Right atrium auricular region (tissue), 2 donors: ENCODE measurements at regions not wholly inside any gene's neighbourhood (a gene's known extent, or its start where the extent isn't known, plus 50 kb on each side); places are given as distances from the start of the nearest gene placed in this dataset.
"Not testable (repeated sequence)": the region's sequence is repeated elsewhere in the genome, so short reads cannot be mapped to it uniquely, and the experiment has no call there.

Experiments used
- DNase-seq: peaks from one replicate; pipeline ENCODE4 v3.0.0-alpha.2; 2019; ENCODE audit warnings: low spot score
- H3K27ac ChIP-seq, 2 donors: fragments of 200-600 bp; sonication (generic); 1 replicate in 1 of 2; 2 replicates in 1 of 2; pipeline ENCODE4 v1.5.1; 2016 to 2019
- H3K27me3 ChIP-seq, 2 donors: fragments of 200-600 bp; sonication (generic); one replicate each; pipeline versions ENCODE4 v1.5.1 to v1.6.0; 2017 to 2019
- H3K36me3 ChIP-seq: fragments of 200-600 bp; sonication (generic); one replicate; pipeline ENCODE4 v1.5.1; 2016
- H3K4me1 ChIP-seq, 2 donors: fragments of 200-600 bp; sonication (generic); one replicate each; pipeline versions ENCODE4 v1.5.1 to v1.6.0; 2017 to 2019
- H3K4me3 ChIP-seq, 2 donors: fragments of 200-600 bp; sonication (generic); 1 replicate in 1 of 2; 2 replicates in 1 of 2; pipeline ENCODE4 v1.5.1; 2017 to 2019; ENCODE audit warnings: mild to moderate bottlenecking in 1 of 2, moderate library complexity in 1 of 2
- H3K9me3 ChIP-seq, 2 donors: fragments of 200-600 bp; sonication (generic); one replicate each; pipeline ENCODE4 v1.5.1; 2019
- TF ChIP-seq, protein P1 (sequence below), 2 donors: fragments of 200-600 bp; sonication (generic); IDR thresholded peaks; one replicate each; pipeline ENCODE4 v1.5.1; 2019; ENCODE audit warnings: antibody characterized with exemption in 2 of 2

DNA sequence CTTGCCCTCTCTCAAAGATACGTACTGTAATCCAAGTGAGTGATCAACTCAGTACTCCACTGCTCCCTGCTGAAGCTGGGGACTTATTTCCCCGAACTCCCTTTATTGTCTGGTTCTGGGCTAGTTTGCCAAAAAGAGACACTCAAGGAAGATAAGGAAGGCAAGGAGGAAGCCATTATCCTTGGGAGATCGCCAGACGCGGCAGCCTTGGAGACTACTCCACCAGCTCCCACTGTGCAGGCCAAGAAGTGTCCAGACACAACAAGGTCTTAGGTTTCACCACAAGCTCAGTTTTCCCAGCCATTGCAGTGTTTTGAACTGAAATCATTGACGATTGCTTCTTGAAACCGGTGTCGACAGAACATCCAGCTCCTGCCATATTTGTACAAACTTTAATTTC lies 439.6 kb upstream of the UBE2E3 start:
- TF ChIP-seq, protein P1, sequence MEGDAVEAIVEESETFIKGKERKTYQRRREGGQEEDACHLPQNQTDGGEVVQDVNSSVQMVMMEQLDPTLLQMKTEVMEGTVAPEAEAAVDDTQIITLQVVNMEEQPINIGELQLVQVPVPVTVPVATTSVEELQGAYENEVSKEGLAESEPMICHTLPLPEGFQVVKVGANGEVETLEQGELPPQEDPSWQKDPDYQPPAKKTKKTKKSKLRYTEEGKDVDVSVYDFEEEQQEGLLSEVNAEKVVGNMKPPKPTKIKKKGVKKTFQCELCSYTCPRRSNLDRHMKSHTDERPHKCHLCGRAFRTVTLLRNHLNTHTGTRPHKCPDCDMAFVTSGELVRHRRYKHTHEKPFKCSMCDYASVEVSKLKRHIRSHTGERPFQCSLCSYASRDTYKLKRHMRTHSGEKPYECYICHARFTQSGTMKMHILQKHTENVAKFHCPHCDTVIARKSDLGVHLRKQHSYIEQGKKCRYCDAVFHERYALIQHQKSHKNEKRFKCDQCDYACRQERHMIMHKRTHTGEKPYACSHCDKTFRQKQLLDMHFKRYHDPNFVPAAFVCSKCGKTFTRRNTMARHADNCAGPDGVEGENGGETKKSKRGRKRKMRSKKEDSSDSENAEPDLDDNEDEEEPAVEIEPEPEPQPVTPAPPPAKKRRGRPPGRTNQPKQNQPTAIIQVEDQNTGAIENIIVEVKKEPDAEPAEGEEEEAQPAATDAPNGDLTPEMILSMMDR (IDR thresholded peaks at IDR 0.05), result no peak
- H3K27me3 ChIP-seq, result no peaks in the 10 kb centered on the region
- no peaks in the 10 kb centered on the region for H3K36me3 ChIP-seq
- no peaks in the 10 kb centered on the region for H3K4me1 ChIP-seq
- H3K9me3 ChIP-seq, result no peaks in the 10 kb centered on the region
- DNase-seq, result no peak
- H3K27ac ChIP-seq, result no peak overlapping the region
- no peak overlapping the region for H3K4me3 ChIP-seq

DNA sequence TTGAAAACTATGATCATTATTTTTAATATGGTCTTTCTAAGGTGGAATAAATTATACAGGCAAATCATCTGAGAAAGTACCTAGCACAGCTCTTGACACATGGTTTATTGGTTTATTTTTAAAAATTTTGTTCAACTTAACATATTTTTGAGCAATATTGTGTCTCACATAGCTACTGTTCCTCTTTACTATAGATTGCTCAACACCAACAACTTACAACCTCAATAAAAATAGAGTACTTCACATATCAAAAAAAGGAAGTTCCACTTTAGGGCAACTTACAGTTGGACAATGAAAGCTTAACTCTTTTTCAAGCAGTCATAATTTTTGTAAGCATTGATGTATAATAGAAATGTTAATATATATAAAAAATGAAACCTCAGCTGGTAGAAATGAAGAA lies 440.9 kb upstream of the UBE2E3 start:
- no peak overlapping the region for H3K4me3 ChIP-seq
- H3K27me3 ChIP-seq, result no peaks in the 10 kb centered on the region

DNA sequence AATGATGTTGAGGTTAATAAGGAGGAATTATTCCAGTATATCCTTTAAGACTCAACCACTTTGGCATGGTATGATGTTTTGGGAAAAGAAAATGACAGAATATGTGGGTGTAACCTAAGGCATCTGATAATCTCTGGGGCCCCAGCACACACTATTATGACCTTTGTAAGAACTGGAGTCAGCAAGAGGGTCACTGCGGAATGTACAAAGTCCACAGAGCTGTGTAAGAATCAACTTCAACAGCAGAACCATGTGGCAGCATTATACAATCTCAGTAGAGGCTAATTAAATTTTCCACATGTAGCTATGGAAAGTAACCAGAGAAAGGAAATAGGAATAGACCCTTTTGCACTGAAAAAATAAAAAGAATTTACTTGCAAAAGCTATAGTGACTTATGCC lies 445.1 kb upstream of the UBE2E3 start:
- no peak for DNase-seq
- no peaks in the 10 kb centered on the region for H3K4me1 ChIP-seq
- H3K36me3 ChIP-seq, result no peaks in the 10 kb centered on the region
- no peak overlapping the region for H3K4me3 ChIP-seq
- no peaks in the 10 kb centered on the region for H3K27me3 ChIP-seq
- TF ChIP-seq, protein P1 (IDR thresholded peaks at IDR 0.05), result no peak
- H3K27ac ChIP-seq, result no peak overlapping the region
- no peaks in the 10 kb centered on the region for H3K9me3 ChIP-seq

More for the DNA sequence above, 440.9 kb upstream of the UBE2E3 start:
- H3K27ac ChIP-seq, result no peak overlapping the region
- no peaks in the 10 kb centered on the region for H3K36me3 ChIP-seq
- no peaks in the 10 kb centered on the region for H3K4me1 ChIP-seq
- no peak for DNase-seq
- TF ChIP-seq, protein P1 (IDR thresholded peaks at IDR 0.05), result no peak
- H3K9me3 ChIP-seq, result no peaks in the 10 kb centered on the region

DNA sequence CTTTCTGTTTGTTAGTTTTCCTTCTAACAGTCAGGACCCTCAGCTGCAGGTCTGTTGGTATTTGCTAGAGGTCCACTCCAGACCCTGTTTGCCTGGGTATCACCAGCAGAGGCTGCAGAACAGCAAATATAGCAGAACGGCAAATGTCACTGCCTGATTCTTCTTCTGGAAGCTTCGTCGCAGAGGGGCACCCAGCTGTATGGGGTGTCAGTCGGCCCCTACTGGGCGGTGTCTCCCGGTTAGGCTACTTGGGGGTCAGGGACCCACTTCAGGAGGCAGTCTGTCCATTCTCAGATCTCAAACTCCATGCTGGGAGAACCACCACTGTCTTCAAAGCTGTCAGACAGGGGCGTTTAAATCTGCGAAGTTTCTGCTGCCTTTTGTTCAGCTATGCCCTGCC lies 448.6 kb upstream of the UBE2E3 start:
- H3K4me3 ChIP-seq, H3K27me3 ChIP-seq, H3K4me1 ChIP-seq, H3K27ac ChIP-seq, H3K9me3 ChIP-seq, DNase-seq, H3K36me3 ChIP-seq: not testable (repeated sequence)

DNA sequence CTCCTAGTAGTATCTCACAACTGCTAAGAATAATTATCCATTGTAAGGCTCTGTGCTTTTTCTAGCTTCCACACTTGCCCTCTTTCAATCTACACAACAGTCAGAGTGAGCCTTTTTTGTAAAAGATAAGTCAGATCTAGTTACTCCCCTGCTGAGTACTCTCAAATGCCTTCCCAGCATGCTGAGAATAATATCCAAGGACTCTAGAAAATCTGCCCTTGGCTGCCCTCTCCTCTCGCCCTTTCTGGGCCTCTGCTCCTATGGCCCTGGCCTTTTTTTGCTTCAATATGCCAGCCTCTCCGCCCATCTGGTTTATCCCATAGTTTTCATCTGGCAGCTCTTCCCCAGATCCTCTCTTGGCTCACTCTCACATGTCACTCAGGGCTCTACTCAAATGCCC lies 455.9 kb upstream of the UBE2E3 start:
- DNase-seq, result no peak
- Histone ChIP-seq H3K9me3 (no peaks in the 10 kb centered on the region), H3K27me3 (no peaks in the 10 kb centered on the region), H3K36me3 (no peaks in the 10 kb centered on the region), H3K27ac (no peak overlapping the region), H3K4me1 (no peaks in the 10 kb centered on the region), H3K4me3 (no peak overlapping the region)
- TF ChIP-seq, protein P1 (IDR thresholded peaks at IDR 0.05), result no peak

DNA sequence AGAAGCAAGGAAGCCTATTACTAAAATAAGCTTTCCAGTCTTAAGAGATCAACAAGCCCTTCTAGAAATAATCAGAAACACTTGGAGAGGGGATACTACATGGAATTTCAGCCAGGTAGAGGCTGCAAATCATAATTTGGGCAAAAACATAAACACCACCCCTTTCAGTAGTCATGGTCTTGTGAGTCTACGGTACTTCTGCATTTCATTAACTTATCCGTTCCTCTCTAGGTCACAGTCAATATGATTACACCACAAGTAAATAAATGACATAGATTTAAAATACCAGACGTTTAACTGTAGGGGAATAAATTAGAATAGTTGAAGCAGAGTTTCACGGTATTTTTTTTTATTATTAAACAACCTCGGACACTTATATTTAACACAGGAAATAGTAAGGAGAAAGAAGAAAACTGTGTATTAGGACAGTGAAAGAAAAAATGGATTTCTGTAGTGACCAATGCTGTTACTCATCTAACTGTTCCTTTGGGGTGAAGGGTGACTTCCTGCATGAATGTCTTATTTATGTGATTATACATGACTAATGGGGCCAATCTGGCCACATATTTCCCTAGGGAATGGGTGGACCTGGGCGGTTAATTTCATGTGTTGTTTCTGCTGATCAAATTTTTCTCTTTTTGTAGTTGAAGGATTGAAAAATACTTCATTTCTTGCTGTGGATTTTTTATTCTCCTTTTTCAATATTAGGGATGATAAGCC lies 456.6 kb upstream of the UBE2E3 start:
- Histone ChIP-seq H3K4me1 (no peaks in the 10 kb centered on the region), H3K27ac (no peak overlapping the region), H3K4me3 (no peak overlapping the region), H3K9me3 (no peaks in the 10 kb centered on the region), H3K36me3 (no peaks in the 10 kb centered on the region), H3K27me3 (no peaks in the 10 kb centered on the region)
- DNase-seq, result no peak
- TF ChIP-seq, protein P1 (IDR thresholded peaks at IDR 0.05), result no peak
